ENCODE measurements at regions not wholly inside any gene's neighbourhood (a gene's known extent, or its start where the extent isn't known, plus 50 kb on each side); places are given as distances from the start of the nearest gene placed in this dataset.

DNA sequence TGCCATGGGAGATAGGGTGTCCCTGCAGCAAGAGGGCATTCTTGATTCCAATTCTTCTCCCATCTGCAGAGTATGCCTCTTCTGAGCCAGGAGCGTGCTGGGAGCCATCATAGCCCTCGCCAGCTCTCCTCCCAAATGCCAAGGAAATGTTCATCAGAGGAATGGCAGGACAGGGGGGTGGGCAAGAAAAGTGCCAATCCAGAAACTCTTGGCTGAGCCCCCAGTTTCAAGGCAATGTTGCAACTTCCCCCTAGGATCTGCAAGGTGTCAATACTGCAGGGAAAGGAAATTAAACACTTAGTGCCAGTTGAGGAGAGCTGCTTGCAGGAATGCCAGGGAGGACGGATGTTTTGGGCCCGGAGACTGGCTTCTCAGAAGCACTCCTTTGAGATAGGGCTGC lies 94.8 kb upstream of the PRDM11 start:
- TF ChIP-seq, protein P1, sequence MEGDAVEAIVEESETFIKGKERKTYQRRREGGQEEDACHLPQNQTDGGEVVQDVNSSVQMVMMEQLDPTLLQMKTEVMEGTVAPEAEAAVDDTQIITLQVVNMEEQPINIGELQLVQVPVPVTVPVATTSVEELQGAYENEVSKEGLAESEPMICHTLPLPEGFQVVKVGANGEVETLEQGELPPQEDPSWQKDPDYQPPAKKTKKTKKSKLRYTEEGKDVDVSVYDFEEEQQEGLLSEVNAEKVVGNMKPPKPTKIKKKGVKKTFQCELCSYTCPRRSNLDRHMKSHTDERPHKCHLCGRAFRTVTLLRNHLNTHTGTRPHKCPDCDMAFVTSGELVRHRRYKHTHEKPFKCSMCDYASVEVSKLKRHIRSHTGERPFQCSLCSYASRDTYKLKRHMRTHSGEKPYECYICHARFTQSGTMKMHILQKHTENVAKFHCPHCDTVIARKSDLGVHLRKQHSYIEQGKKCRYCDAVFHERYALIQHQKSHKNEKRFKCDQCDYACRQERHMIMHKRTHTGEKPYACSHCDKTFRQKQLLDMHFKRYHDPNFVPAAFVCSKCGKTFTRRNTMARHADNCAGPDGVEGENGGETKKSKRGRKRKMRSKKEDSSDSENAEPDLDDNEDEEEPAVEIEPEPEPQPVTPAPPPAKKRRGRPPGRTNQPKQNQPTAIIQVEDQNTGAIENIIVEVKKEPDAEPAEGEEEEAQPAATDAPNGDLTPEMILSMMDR (IDR thresholded peaks at IDR 0.05; ENCODE audit: low read depth, low read length, poor library complexity, severe bottlenecking) = no peak
- no peak for TF ChIP-seq EZH2phosphoT487 (IDR thresholded peaks at IDR 0.05; ENCODE audit: borderline replicate concordance, low read length)

Measured in DOHH2 (cell line).